HG03520 (cell line): ENCODE measurements at regions not wholly inside any gene's neighbourhood (a gene's known extent, or its start where the extent isn't known, plus 50 kb on each side); places are given as distances from the start of the nearest gene placed in this dataset.
A peak's percentile ranks its signal among the peaks of the same experiment; 100 is the strongest.
"Not testable (repeated sequence)": the region's sequence is repeated elsewhere in the genome, so short reads cannot be mapped to it uniquely, and the experiment has no call there.

ENCODE experiments used
- ATAC-seq: cut with Tn5 transposase; IDR thresholded peaks from one replicate; pipeline ENCODE4 v1.9.1; 2021; ENCODE audit warnings: mild to moderate bottlenecking, moderate library complexity; ENCODE audit not compliant: unreplicated experiment

GRCh38 chr7:115297656-115298055, 375.8 kb downstream of the MDFIC start:
- no peak for ATAC-seq

DNA sequence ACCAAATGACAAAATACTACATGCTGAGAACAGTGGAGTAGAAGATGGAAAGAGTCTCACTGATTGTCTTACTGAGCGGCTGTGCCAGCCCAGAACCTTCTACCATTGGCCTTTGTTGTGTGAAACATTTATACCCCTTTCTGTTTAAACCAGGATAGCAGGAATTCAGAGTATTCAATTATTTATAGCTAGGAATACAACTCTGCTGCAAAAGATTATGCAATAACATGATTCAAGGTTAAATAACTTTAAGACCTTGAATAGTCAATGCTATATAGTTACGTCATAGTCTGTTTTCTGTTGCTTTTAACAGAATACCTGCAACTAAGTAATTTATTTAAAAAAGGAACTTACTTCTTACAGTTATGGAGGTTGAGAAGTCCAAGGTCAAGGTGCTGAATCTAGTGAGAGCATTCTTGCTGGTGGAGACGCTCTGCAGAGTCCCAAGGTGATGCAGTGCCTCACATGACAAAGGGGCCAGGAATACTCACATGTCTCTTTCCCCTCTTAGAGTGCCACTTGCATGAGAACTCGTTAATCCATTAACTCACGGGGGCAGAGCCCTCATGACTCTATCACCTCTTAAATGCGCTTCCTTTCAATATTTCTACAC, 371.8 kb downstream of the MDFIC start:
- ATAC-seq: no peak

- no peak for ATAC-seq
Measured at GRCh38 chr7:115292381-115292780, 370.5 kb downstream of the MDFIC start.

- no peak for ATAC-seq
Measured at GRCh38 chr7:115289971-115290370, 368.1 kb downstream of the MDFIC start.

- ATAC-seq: no peak
Measured at GRCh38 chr7:115276791-115277190, 354.9 kb downstream of the MDFIC start.

- not testable (repeated sequence) for ATAC-seq
Measured at GRCh38 chr7:115273855-115274254, 352.0 kb downstream of the MDFIC start.

- no peak for ATAC-seq
Measured at GRCh38 chr7:115273139-115273772, 351.4 kb downstream of the MDFIC start.

- no peak for ATAC-seq
Measured at GRCh38 chr7:115271332-115272235, 349.7 kb downstream of the MDFIC start.

- no peak for ATAC-seq
Measured at GRCh38 chr7:115269486-115269885, 347.6 kb downstream of the MDFIC start.

GRCh38 chr7:115267503-115267902, 345.6 kb downstream of the MDFIC start:
- peak; percentile 84 for ATAC-seq

GRCh38 chr7:115260381-115260780, 338.5 kb downstream of the MDFIC start:
- ATAC-seq: no peak

DNA sequence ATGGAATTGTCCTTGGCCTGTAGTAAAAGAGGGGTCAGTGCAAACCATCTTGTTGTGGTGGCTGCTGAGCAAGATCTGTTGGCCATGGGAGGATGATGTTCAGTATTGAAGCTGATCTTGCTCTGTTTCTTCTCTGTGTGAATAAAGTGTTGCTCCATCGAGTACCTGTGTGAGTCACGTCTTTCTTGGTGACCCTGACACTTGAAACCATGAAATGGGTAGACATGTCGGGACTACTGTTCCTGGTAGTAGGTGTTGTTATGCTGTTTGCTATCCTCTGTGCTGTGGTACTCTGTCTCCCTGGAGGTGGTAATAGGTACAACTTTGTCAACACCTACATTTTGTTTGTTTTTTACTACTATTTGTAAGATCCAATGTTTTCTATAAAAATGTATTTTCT, 330.6 kb downstream of the MDFIC start:
- no peak for ATAC-seq

DNA sequence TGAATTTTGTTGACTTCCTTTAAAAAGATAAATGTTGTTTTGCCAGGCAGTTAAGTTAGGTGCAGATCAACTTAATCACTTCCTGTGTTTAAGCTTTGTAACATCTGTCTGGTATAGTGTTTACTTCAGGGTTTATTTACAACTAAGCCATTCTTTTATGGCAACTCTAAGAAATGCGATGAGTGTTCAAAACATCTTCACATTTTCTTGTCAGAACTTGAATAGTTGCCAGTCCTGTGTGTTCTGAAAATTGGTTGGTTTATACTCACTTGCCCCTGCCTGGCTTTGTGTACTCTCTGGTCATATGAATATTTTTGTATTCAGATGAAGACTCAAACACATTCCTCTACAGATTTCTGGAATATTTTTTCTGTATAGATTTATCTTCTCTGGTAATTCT, 327.2 kb downstream of the MDFIC start:
- ATAC-seq: no peak

DNA sequence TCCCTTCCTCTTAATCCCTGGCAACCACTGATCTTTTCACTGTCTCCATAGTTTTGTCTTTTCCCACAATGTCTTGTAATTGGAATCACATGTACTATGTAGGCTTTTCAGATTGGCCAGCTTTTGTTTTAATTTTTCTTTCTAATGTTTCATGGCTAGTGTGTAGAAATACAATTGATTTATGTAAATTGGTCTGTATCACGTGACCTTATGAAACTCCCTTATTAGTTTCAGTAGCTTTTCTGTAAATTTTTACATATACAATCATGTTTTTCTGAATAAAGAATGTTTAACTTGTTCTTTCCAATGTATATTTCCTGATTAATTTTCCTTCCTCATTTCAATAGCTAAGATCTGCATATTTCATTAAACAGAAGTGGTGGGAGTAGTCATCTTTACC, 319.3 kb downstream of the MDFIC start:
- ATAC-seq: no peak

- ATAC-seq: no peak
Measured at GRCh38 chr7:115240242-115240641, 318.3 kb downstream of the MDFIC start.

DNA sequence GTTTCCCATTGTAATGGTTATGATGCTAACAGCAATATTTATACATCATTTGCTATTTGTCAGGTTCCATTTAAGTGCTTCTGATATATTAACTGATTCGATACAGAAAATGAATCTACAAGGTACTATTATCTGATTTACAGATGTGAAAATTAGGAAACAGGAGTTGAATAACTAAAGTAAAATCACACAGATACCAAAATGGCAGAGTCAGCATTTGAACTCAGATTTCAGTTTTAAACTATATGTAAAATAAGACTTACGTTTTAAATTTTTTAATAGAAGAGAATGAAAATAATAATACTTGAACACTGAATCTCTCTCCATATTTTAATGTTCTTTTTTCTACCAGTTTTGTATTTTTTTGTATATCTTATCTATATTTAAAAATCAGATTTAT, 313.2 kb downstream of the MDFIC start:
- no peak for ATAC-seq

- ATAC-seq: no peak
Measured at GRCh38 chr7:115233809-115234208, 311.9 kb downstream of the MDFIC start.

DNA sequence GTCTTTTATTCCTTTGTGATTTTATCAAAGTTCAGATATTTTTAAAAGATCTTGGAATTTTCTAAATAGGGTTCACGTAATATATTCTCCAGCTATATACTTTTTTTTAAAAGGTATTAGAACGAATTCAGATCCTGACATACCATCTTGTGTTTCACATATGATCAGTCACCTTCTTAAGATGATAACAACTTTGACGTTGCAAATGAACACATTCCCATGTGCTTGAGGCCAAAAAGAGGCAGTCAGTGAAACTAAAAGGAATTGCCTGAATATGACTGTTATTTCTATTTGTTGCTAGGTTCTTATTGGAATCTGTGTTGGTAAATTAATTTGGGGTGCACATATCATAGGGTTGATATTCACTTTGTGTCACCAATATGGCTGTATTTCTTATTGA, 310.1 kb downstream of the MDFIC start:
- no peak for ATAC-seq

GRCh38 chr7:115230882-115231571, 309.1 kb downstream of the MDFIC start:
- peak; percentile 78 for ATAC-seq

GRCh38 chr7:115229401-115230105, 307.7 kb downstream of the MDFIC start:
- ATAC-seq: no peak
